Adipocyte (in vitro differentiated cells): ENCODE measurements at regions not wholly inside any gene's neighbourhood (a gene's known extent, or its start where the extent isn't known, plus 50 kb on each side); places are given as distances from the start of the nearest gene placed in this dataset.

ENCODE experiments used
- DNase-seq: peaks from one replicate; pipeline ENCODE4 v3.0.0-alpha.2; 2015; ENCODE audit warnings: low read depth
- H3K27me3 ChIP-seq: replicated peaks from 2 replicates; pipeline ENCODE4 v1.7.0; 2013; ENCODE audit warnings: mild to moderate bottlenecking, low read length, moderate library complexity; ENCODE audit not compliant: control insufficient read depth, insufficient read depth
- H3K36me3 ChIP-seq: 2 replicates; pipeline ENCODE4 v1.7.0; 2013; ENCODE audit warnings: low read length, mild to moderate bottlenecking, moderate library complexity; ENCODE audit not compliant: control insufficient read depth, insufficient read depth, severe bottlenecking
- H3K4me1 ChIP-seq: 2 replicates; pipeline ENCODE4 v1.7.0; 2013; ENCODE audit warnings: mild to moderate bottlenecking, low read length, moderate library complexity; ENCODE audit not compliant: control insufficient read depth, insufficient read depth
- H3K4me3 ChIP-seq: 2 replicates; pipeline ENCODE4 v1.7.0; 2013; ENCODE audit warnings: mild to moderate bottlenecking, low read length, moderate library complexity
- H3K9ac ChIP-seq: 2 replicates; pipeline ENCODE4 v1.7.0; 2013; ENCODE audit warnings: mild to moderate bottlenecking, low read length, moderate library complexity
- H3K9me3 ChIP-seq: 2 replicates; pipeline ENCODE4 v1.7.0; 2013; ENCODE audit warnings: mild to moderate bottlenecking, low read length, moderate library complexity; ENCODE audit not compliant: control insufficient read depth

- Histone ChIP-seq H3K4me1 (no peaks in the 10 kb centered on the region), H3K36me3 (no peaks in the 10 kb centered on the region), H3K27me3 (peaks cover 6% of the 10 kb centered on the region), H3K4me3 (no peak overlapping the region), H3K9ac (no peak overlapping the region), H3K9me3 (no peaks in the 10 kb centered on the region)
- no peak for DNase-seq
Measured at GRCh38 chr22:48372390-48372789, 1455.3 kb downstream of the BRD1 start.

- no peak overlapping the region for H3K4me3 ChIP-seq
- no peaks in the 10 kb centered on the region for H3K9me3 ChIP-seq
- no peaks in the 10 kb centered on the region for H3K4me1 ChIP-seq
- H3K36me3 ChIP-seq, result no peaks in the 10 kb centered on the region
- no peak overlapping the region for H3K9ac ChIP-seq
- H3K27me3 ChIP-seq, result peaks cover 6% of the 10 kb centered on the region
- no peak for DNase-seq
Measured at GRCh38 chr22:48371391-48371790, 1456.3 kb downstream of the BRD1 start.

- no peak overlapping the region for H3K4me3 ChIP-seq
- no peaks in the 10 kb centered on the region for H3K9me3 ChIP-seq
- DNase-seq, result no peak
- H3K9ac ChIP-seq, result no peak overlapping the region
- H3K36me3 ChIP-seq, result no peaks in the 10 kb centered on the region
- H3K4me1 ChIP-seq, result no peaks in the 10 kb centered on the region
- H3K27me3 ChIP-seq, result peaks cover 6% of the 10 kb centered on the region
Measured at GRCh38 chr22:48370508-48371325, 1457.0 kb downstream of the BRD1 start.

- DNase-seq, result no peak
- Histone ChIP-seq H3K4me3 (no peak overlapping the region), H3K4me1 (no peaks in the 10 kb centered on the region)
Measured at GRCh38 chr22:48369789-48370507, 1457.7 kb downstream of the BRD1 start.

GRCh38 chr22:48368975-48369525, 1458.6 kb downstream of the BRD1 start:
- DNase-seq, result no peak
- Histone ChIP-seq H3K27me3 (peaks cover 6% of the 10 kb centered on the region), H3K36me3 (no peaks in the 10 kb centered on the region)

More at GRCh38 chr22:48369789-48370507, 1457.7 kb downstream of the BRD1 start:
- Histone ChIP-seq H3K27me3 (peaks cover 6% of the 10 kb centered on the region), H3K36me3 (no peaks in the 10 kb centered on the region), H3K9ac (no peak overlapping the region), H3K9me3 (no peaks in the 10 kb centered on the region)

GRCh38 chr22:48367731-48368130, 1459.9 kb downstream of the BRD1 start:
- H3K4me1 ChIP-seq, result no peaks in the 10 kb centered on the region
- no peak for DNase-seq
- peaks cover 6% of the 10 kb centered on the region for H3K27me3 ChIP-seq
- no peaks in the 10 kb centered on the region for H3K36me3 ChIP-seq
- no peak overlapping the region for H3K9ac ChIP-seq
- no peaks in the 10 kb centered on the region for H3K9me3 ChIP-seq
- H3K4me3 ChIP-seq, result no peak overlapping the region

More at GRCh38 chr22:48368975-48369525, 1458.6 kb downstream of the BRD1 start:
- no peaks in the 10 kb centered on the region for H3K9me3 ChIP-seq
- no peaks in the 10 kb centered on the region for H3K4me1 ChIP-seq
- no peak overlapping the region for H3K4me3 ChIP-seq
- no peak overlapping the region for H3K9ac ChIP-seq

GRCh38 chr22:48366591-48366990, 1461.1 kb downstream of the BRD1 start:
- no peaks in the 10 kb centered on the region for H3K4me1 ChIP-seq
- DNase-seq, result no peak
- peaks cover 6% of the 10 kb centered on the region for H3K27me3 ChIP-seq
- H3K9ac ChIP-seq, result no peak overlapping the region
- H3K36me3 ChIP-seq, result no peaks in the 10 kb centered on the region
- no peak overlapping the region for H3K4me3 ChIP-seq
- no peaks in the 10 kb centered on the region for H3K9me3 ChIP-seq

GRCh38 chr22:48366056-48366455, 1461.6 kb downstream of the BRD1 start:
- no peaks in the 10 kb centered on the region for H3K4me1 ChIP-seq
- H3K4me3 ChIP-seq, result no peak overlapping the region
- peaks cover 3% of the 10 kb centered on the region for H3K27me3 ChIP-seq
- peaks cover 4% of the 10 kb centered on the region for H3K9me3 ChIP-seq
- no peak for DNase-seq
- no peaks in the 10 kb centered on the region for H3K36me3 ChIP-seq
- H3K9ac ChIP-seq, result no peak overlapping the region

GRCh38 chr22:48365386-48365785, 1462.3 kb downstream of the BRD1 start:
- no peaks in the 10 kb centered on the region for H3K36me3 ChIP-seq
- H3K4me1 ChIP-seq, result no peaks in the 10 kb centered on the region
- no peak overlapping the region for H3K9ac ChIP-seq
- no peaks in the 10 kb centered on the region for H3K27me3 ChIP-seq
- peaks cover 4% of the 10 kb centered on the region for H3K9me3 ChIP-seq
- H3K4me3 ChIP-seq, result no peak overlapping the region
- DNase-seq, result no peak

- Histone ChIP-seq H3K4me1 (no peaks in the 10 kb centered on the region), H3K9me3 (peaks cover 4% of the 10 kb centered on the region), H3K27me3 (no peaks in the 10 kb centered on the region), H3K9ac (no peak overlapping the region), H3K4me3 (no peak overlapping the region), H3K36me3 (no peaks in the 10 kb centered on the region)
- DNase-seq, result no peak
Measured at GRCh38 chr22:48362721-48363404, 1464.8 kb downstream of the BRD1 start.

- H3K27me3 ChIP-seq, result no peaks in the 10 kb centered on the region
- no peaks in the 10 kb centered on the region for H3K36me3 ChIP-seq
- no peaks in the 10 kb centered on the region for H3K4me1 ChIP-seq
- H3K4me3 ChIP-seq, result no peak overlapping the region
- H3K9me3 ChIP-seq, result peaks cover 4% of the 10 kb centered on the region
- DNase-seq, result no peak
- no peak overlapping the region for H3K9ac ChIP-seq
Measured at GRCh38 chr22:48361099-48361639, 1466.5 kb downstream of the BRD1 start.
